ENCODE measurements at regions not wholly inside any gene's neighbourhood (a gene's known extent, or its start where the extent isn't known, plus 50 kb on each side); places are given as distances from the start of the nearest gene placed in this dataset.

DNA sequence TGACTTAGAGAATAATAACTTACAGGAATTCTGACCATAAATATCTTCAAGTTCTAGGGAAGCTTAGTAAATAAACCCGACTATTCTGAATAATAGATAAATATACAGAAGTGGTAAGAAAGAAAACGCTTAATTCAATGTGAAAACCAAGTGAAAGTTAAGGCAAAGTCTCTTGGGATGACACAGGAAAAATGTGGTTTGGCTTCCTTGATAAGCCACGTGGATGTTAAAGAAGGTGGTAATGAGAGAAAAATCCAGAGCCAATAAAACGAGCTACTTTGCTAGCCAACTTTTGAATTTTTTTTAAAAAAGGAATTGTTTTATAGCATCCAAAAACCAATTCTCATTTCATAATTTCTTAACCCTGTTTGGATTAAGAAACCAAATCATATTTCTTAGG, 166.2 kb upstream of the VRK2 start:
- no peak for DNase-seq (ENCODE audit: low read depth in 3 of 3)

DNA sequence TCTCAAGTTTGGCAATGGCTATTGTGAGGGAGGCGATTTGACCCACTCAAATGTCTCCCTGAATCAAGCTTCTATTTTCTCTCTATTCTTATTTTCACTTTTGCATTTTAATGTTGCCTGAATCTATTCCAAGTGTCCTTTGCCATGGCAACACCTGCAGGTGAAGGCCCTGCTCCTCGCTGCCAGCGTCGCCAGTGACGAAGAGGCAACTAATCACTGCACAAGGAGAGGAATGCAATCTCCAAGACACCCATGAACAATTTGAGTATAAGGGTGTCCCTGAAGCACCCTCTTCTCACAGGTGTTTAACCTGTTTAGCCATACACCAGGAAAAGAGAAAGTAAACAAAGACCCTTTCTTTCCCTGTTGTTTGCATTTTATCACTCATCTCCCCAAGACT, 165.6 kb upstream of the VRK2 start:
- DNase-seq (ENCODE audit: low read depth in 3 of 3) = no peak

DNA sequence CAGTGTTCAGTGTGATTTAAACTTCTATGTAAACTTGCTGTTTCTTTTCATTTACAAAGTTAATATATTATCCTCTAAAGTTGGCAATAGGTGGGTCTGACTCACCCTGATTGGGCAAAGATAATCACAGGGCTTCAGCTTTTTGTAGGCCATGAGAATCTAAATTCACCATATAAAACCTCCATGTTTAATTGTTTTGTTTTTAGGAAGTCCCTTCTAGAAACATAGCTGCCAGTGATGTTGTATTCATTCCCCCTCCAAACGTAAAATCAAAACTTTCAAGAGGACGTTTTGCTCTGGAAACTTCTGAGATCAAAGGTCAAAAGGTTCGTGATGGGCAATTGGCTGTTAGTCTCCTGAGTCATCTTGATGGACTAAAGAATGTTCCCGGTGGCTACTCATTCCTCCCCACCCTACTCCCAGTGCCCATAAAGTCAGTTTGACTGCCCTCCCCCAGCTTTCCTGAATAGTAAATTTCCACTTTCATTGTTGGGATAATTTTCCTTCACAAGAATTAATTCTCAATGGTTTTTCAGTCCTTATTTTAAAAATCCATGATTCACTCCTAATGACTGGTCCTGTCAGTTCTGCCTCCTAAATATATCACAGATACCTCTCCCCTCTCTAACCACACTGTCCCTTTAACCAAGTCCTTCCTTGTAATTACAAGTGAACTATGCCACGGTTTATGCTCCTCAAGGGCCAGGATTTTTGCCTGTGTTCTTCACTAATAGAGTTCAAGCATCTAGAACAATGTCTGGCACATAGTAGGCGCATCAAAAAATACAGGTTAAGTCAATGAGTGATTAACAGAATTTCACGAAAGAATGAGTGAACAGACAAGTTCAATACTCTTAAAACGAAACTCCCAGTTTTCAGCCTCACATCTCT, 164.4 kb upstream of the VRK2 start:
- no peak for DNase-seq (ENCODE audit: low read depth in 3 of 3)

- no peak for DNase-seq (ENCODE audit: low read depth in 3 of 3)
These were observed 163.6 kb upstream of the VRK2 start for GRCh38 chr2:57882895-57883515.

DNA sequence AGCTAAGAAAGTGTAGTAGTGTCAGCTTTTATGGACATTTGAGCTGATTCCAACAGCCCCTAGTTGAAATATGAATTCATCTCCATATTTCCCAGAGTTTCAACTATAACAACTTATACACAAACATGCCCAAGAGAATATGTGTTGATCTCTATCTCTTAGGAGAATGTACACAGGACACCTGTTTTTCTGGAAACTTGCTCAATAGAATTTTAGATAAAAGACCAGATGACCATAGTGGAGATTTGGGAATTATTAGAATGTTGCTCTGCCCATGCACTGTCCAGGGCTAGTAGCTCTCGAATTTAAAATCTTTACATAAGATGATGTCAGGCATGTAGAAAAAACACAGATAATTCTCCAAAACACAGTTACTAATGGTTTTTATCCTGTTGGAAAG, 162.3 kb upstream of the VRK2 start:
- DNase-seq (ENCODE audit: low read depth in 3 of 3) = no peak

DNA sequence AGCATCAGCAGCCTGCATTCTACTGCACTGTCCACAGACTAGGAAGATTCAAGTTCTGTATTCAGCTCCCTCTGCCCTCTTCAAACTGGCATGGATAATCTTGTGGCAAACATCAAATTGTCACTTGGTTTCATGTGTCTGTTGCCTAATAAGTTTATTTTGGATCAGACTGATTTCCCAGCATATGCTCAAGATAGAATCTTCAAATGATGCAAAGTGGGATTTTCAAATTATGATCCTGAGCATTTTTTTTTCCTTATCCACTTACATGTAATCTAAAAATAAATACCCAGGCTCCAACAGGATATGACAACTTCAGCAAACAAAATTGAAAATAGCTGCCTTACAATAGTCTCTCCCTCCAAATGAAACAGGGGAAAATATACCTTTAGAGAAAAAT, 160.9 kb upstream of the VRK2 start:
- no peak for DNase-seq (ENCODE audit: low read depth in 3 of 3)

DNA sequence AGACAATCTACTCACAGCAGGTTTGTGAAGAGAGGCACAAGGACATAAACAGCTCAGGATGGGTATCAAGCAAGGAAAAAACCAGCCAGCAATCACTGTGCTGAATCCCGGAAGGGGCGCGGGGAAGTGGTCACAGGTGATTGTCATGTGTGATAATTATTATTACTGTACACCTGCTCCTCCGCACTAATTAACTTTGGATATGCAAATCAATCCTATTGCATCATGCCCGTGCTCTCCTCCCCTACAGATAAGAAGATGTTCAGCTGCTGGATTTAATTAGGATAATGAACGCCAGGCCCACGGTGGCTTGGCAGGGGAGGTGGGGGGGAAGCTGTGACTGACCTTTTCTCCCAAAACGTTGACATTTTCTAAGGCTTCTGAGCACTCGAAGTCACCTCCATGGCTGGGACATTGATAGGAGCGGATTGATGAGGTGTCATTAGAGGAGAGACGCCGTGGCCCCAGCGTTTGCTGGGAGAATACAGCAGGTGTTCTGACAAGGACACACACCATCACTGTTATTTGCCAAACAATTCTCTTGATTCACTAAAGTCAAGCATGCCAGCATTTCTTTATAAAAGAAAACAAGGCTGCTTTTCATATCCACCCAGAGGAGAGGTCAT, 160.3 kb upstream of the VRK2 start:
- DNase-seq (ENCODE audit: low read depth in 3 of 3) = no peak

DNA sequence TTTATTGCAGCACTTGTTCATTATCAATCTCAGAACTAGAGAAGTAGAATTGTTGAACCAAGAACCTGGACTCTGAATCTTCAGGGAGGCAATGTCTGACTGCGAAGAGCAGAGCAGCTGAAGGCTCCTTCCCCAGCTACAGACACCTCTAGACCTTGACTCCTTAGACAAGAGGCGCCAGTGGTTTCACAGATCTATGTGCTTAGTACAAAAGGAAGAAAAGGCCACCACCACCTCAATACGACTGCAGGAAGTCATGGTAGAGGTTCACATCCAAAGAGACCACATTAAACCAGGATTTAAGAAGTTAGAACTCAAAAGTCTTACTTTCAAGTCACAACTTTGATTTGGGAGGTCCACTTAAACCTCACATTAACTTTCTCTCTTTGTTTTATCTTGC, 158.1 kb upstream of the VRK2 start:
- no peak for DNase-seq (ENCODE audit: low read depth in 3 of 3)

- DNase-seq (ENCODE audit: low read depth in 3 of 3) = no peak
These were observed 156.1 kb upstream of the VRK2 start for GRCh38 chr2:57890464-57890863.

GRCh38 chr2:57891086-57891712, 155.4 kb upstream of the VRK2 start:
- no peak for DNase-seq (ENCODE audit: low read depth in 3 of 3)

DNA sequence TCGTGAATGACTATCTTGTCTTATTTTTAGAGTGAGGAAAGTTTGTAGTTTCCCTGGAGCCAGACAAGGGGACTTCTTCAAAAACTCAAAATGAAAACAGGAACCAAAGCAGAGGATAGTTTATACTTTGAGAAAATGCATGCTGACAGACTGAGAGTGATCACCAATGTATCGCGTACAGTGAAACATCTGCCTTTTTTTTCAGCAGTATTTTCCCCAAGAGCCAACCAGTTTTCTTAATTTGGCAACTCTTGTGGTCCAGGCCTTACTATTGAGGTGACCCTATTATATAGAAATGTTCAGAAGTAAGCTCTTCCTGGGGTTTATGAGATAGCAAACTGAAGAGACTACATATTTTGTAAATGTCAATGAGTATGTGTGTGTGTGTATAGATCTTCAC, 153.7 kb upstream of the VRK2 start:
- DNase-seq (ENCODE audit: low read depth in 3 of 3) = no peak

DNA sequence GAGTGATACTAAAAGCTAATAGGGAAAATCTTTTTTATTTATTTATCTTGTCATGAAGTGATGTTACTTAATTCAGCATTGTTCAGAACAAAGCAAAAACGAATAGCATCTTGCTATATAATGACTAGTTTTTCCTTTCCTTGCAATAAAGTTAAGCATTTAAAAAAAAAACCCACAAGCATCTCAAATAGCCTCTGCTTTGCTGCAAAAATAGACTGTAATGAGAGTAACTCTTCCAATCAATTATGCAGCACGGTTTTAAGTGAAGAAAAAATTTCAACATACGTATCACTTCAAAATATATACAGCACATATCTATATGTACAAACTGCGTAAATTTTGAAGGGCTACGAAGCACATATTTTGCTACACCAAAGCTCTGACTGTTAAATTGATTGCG, 153.3 kb upstream of the VRK2 start:
- DNase-seq (ENCODE audit: low read depth in 3 of 3) = no peak

DNA sequence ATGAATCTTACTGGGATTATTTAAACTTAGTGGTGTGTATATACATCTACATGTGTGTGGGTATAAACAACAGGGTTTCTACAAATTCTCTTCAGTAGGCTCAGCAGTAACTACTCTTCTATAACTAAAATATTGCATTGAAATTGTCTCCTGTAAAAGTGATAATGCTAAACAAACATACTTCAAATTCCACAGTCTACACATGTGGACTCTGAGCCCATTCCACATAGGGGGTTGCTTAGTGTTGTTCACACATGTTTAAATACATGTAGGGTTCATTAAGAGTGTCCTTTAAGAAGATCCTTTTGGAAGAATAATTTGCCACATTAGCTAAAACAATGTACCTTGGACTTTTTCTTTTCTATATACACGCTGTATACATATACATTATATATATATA, 152.8 kb upstream of the VRK2 start:
- DNase-seq (ENCODE audit: low read depth in 3 of 3) = no peak

GRCh38 chr2:57894381-57894780, 152.2 kb upstream of the VRK2 start:
- DNase-seq (ENCODE audit: low read depth in 3 of 3) = no peak

GRCh38 chr2:57897920-57898319, 148.7 kb upstream of the VRK2 start:
- no peak for DNase-seq (ENCODE audit: low read depth in 3 of 3)

DNA sequence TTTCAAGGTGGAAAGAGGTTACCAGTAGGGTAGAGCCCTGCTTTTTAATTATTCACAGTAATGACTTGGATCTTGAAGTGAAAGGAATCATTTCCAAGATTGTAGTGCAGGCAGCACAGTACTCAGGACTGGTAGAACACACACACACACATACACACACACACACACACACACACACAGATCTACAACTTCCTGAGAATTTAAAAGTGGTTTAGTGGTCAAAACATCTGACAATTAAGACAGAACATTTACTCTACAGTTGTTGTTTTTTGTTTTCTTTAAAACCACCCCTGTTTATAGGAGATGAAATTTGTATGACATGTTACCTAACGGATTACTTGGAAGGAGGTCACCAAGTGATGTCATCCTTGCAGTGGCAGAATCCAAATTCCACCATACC, 146.7 kb upstream of the VRK2 start:
- no peak for DNase-seq (ENCODE audit: low read depth in 3 of 3)

- no peak for DNase-seq (ENCODE audit: low read depth in 3 of 3)
These were observed 144.0 kb upstream of the VRK2 start for GRCh38 chr2:57902578-57902977.

GRCh38 chr2:57906152-57906732, 140.4 kb upstream of the VRK2 start:
- DNase-seq (ENCODE audit: low read depth in 3 of 3) = no peak

- no peak for DNase-seq (ENCODE audit: low read depth in 3 of 3)
These were observed 139.2 kb upstream of the VRK2 start for GRCh38 chr2:57907411-57907810.

DNA sequence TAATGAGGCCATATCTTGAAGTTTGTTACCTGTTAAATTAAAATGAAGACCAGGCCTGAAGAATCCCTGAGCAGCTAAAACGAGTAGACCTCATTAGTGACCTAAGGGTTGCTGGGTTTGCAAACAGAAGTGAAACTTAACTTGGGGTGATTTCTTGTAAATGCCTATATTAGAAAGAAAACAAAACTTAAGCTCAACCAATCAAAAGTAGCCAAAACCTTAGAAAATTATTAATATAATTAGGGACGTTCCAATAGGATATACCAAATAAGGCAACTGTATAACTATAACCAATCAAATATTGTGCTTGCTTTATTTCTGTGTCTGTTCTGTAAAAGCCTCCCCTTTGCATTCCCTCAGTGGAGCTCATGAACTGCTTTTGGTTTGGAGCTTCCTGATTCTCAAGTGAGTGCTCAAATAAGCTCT, 137.9 kb upstream of the VRK2 start:
- DNase-seq (ENCODE audit: low read depth in 3 of 3) = no peak

GRCh38 chr2:57918126-57918525, 128.5 kb upstream of the VRK2 start:
- DNase-seq (ENCODE audit: low read depth in 3 of 3) = no peak

GRCh38 chr2:57920342-57920939, 126.2 kb upstream of the VRK2 start:
- no peak for DNase-seq (ENCODE audit: low read depth in 3 of 3)

Measured in stimulated activated CD4-positive, alpha-beta T cell treated with anti-CD3 and anti-CD28 coated beads, TNF-alpha, amount 100 ng/mL, for 48 hours (primary cell).